Gastrocnemius medialis (tissue), 4 donors: ENCODE measurements at regions not wholly inside any gene's neighbourhood (a gene's known extent, or its start where the extent isn't known, plus 50 kb on each side); places are given as distances from the start of the nearest gene placed in this dataset.

Experiments used
- CTCF ChIP-seq, 5 experiments: fragments of 450-650 bp in 3 of 5; fragments of 200-600 bp in 2 of 5; sonication (generic) in 2 of 5; IDR thresholded peaks in 4 of 5; conservative IDR thresholded peaks in 1 of 5; 1 replicate in 4 of 5; 2 replicates in 1 of 5; pipeline ENCODE4 v1.5.1; 2016 to 2019; ENCODE audit warnings: antibody characterized with exemption in 5 of 5, mild to moderate bottlenecking in 3 of 5, moderate library complexity in 3 of 5
- POLR2A ChIP-seq, 2 donors: fragments of 450-650 bp; IDR thresholded peaks; one replicate each; pipeline ENCODE4 v1.6.1; 2017; ENCODE audit warnings: antibody characterized with exemption in 2 of 2, mild to moderate bottlenecking in 2 of 2, moderate library complexity in 2 of 2

- TF ChIP-seq CTCF (IDR thresholded peaks at IDR 0.05 in 4 of 5, conservative IDR thresholded peaks at IDR 0.05 in 1 of 5) (no peak), POLR2A (IDR thresholded peaks at IDR 0.05) (no peak)
Measured at GRCh38 chr9:25948182-25948581, 269.9 kb upstream of the TUSC1 start.
